Bone marrow (tissue), 2 donors: ENCODE measurements at regions not wholly inside any gene's neighbourhood (a gene's known extent, or its start where the extent isn't known, plus 50 kb on each side); places are given as distances from the start of the nearest gene placed in this dataset.
"Not testable (repeated sequence)": the region's sequence is repeated elsewhere in the genome, so short reads cannot be mapped to it uniquely, and the experiment has no call there.

Source experiments
- DNase-seq, 2 donors: peaks; one replicate each; lab custom pipeline; 2025; lab: John Stamatoyannopoulos, UW

GRCh38 chr22:23460517-23461031, 119.5 kb downstream of the IGLL1 start:
- peak in 1 of 2 donors; percentile 79 for DNase-seq

- not testable (repeated sequence) for DNase-seq
Measured at GRCh38 chr22:23459645-23460516, 120.2 kb downstream of the IGLL1 start.

- DNase-seq: no peak
Measured at GRCh38 chr22:23458663-23459541, 121.2 kb downstream of the IGLL1 start.

- DNase-seq: no peak
Measured at GRCh38 chr22:23457380-23457985, 122.6 kb downstream of the IGLL1 start.

- DNase-seq: peak in 1 of 2 donors; percentile 7
Measured at GRCh38 chr22:23456666-23457379, 123.3 kb downstream of the IGLL1 start.

- not testable (repeated sequence) for DNase-seq
Measured at GRCh38 chr22:23454345-23454744, 125.7 kb downstream of the IGLL1 start.

- no peak for DNase-seq
Measured at GRCh38 chr22:23453277-23453676, 126.8 kb downstream of the IGLL1 start.

- no peak for DNase-seq
Measured at GRCh38 chr22:23452231-23453010, 127.7 kb downstream of the IGLL1 start.

GRCh38 chr22:23451452-23452230, 128.4 kb downstream of the IGLL1 start:
- not testable (repeated sequence) for DNase-seq

GRCh38 chr22:23450821-23451220, 129.3 kb downstream of the IGLL1 start:
- not testable (repeated sequence) for DNase-seq

- DNase-seq: no peak
Measured at GRCh38 chr22:23450434-23450795, 129.7 kb downstream of the IGLL1 start.

GRCh38 chr22:23449748-23450433, 130.2 kb downstream of the IGLL1 start:
- DNase-seq: not testable (repeated sequence)

- DNase-seq: not testable (repeated sequence)
Measured at GRCh38 chr22:23448499-23449288, 131.4 kb downstream of the IGLL1 start.

GRCh38 chr22:23446796-23447350, 133.2 kb downstream of the IGLL1 start:
- no peak for DNase-seq

- not testable (repeated sequence) for DNase-seq
Measured at GRCh38 chr22:23446194-23446593, 133.9 kb downstream of the IGLL1 start.

- not testable (repeated sequence) for DNase-seq
Measured at GRCh38 chr22:23443905-23444304, 136.2 kb downstream of the IGLL1 start.

GRCh38 chr22:23439581-23439980, 140.5 kb downstream of the IGLL1 start:
- not testable (repeated sequence) for DNase-seq

GRCh38 chr22:23438216-23438615, 141.9 kb downstream of the IGLL1 start:
- DNase-seq: no peak
